GM12874 (cell line): ENCODE measurements at regions not wholly inside any gene's neighbourhood (a gene's known extent, or its start where the extent isn't known, plus 50 kb on each side); places are given as distances from the start of the nearest gene placed in this dataset.

Source experiments
- TF ChIP-seq, protein P1 (sequence below): IDR thresholded peaks from 2 replicates; pipeline ENCODE4 v1.5.1; 2011; ENCODE audit warnings: low read depth, mild to moderate bottlenecking, control low read depth, low read length, moderate library complexity; ENCODE audit not compliant: insufficient read depth

- TF ChIP-seq, protein P1, sequence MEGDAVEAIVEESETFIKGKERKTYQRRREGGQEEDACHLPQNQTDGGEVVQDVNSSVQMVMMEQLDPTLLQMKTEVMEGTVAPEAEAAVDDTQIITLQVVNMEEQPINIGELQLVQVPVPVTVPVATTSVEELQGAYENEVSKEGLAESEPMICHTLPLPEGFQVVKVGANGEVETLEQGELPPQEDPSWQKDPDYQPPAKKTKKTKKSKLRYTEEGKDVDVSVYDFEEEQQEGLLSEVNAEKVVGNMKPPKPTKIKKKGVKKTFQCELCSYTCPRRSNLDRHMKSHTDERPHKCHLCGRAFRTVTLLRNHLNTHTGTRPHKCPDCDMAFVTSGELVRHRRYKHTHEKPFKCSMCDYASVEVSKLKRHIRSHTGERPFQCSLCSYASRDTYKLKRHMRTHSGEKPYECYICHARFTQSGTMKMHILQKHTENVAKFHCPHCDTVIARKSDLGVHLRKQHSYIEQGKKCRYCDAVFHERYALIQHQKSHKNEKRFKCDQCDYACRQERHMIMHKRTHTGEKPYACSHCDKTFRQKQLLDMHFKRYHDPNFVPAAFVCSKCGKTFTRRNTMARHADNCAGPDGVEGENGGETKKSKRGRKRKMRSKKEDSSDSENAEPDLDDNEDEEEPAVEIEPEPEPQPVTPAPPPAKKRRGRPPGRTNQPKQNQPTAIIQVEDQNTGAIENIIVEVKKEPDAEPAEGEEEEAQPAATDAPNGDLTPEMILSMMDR = no peak
These were observed 179.3 kb upstream of the TMEM260 start for GRCh38 chr14:56400109-56400825.

DNA sequence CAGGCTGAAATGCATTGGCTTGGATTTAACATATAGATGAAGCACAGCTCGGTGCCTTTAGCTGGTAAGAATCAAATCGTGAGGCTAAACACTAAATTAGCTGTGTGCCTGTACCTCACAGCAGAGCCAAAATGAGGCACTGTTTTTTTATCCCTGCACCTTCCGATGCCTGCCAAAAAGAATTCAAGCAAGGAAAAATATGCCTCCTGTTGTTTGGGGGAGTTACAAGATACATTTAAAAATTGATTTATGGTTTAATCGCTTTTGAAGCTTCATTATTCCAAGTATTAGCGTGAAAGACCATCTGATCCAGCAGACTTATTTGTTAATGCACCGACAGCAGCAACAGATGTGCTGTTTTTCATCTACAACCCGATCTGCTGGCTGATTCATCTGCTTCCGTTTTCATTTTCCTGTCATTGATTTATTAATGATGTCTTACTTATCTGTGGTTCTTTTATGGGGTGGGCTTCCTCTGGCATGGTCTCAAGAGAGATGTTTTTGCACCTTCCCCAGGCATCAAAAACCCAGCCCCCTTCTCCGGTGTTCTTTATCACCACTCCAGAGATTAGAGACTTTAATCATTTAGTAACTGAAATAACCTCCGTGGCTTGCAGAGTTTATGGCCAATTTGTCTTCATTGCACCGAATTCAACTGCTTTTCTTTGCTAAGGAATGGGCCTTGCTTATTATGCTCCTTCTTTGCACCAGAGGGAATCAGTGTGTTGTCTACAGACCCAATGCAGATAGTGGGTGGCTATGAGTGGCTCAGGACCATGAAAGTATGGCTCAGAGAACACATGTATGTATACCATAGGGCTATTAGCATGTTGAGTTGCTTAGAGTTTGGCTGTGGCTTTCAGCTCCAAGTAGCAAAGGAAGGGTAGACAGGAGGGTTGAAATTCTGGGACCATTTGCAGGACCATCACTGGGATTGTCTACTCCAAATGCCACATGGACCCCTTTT lies 166.8 kb upstream of the TMEM260 start:
- TF ChIP-seq, protein P1 = no peak

GRCh38 chr14:56413721-56414120 lies 165.9 kb upstream of the TMEM260 start:
- TF ChIP-seq, protein P1 = no peak

- TF ChIP-seq, protein P1 = no peak
These were observed 165.4 kb upstream of the TMEM260 start for GRCh38 chr14:56414236-56414635.

GRCh38 chr14:56416213-56416612 lies 163.4 kb upstream of the TMEM260 start:
- TF ChIP-seq, protein P1 = no peak

DNA sequence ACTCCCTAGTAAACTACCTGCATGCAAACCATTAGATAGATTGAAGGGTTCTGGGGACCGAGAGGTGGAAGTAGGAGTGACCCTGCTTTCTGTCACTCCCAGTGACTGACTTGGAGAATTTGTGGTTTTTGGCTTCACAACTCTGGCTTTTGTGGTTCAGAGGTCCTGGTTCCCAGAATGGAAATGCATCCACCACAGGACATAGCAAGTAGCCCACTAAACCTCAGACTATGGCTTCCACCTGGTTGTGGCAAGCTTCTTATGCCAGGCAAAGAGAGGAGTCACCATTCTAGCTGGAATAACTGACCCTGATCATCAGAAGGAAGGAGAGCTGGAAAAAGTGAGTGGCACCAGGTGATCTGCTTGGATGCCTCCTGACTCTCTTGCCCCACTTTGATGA lies 162.4 kb upstream of the TMEM260 start:
- TF ChIP-seq, protein P1 = no peak

DNA sequence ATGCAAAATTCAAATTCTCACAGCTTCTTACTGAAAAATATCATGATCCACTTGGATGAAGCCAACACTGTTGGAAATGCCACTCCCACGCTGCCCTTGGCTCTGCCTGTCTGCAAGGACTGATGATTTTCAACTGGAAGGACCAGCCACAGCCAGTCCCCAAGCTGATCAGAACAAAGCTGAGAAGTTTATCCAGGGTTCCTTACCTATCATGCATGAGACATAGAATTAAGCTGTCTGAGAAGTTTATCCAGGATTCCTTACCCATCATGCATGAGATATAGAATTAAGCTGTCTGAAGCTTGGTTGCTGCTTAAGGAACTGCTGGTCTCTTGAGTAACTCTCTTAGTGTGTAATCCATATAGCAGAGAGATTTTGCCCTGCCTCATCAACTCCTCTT lies 159.8 kb upstream of the TMEM260 start:
- TF ChIP-seq, protein P1 = no peak
